Neural progenitor cell (in vitro differentiated cells): ENCODE measurements at regions not wholly inside any gene's neighbourhood (a gene's known extent, or its start where the extent isn't known, plus 50 kb on each side); places are given as distances from the start of the nearest gene placed in this dataset.

Experiments
- DNase-seq: peaks from one replicate; pipeline ENCODE4 v3.0.0-alpha.2; 2016; ENCODE audit warnings: low spot score
- H2AFZ ChIP-seq: fragments of 200-600 bp; sonication (generic); replicated peaks from 2 replicates; pipeline ENCODE4 v1.6.1; 2016; ENCODE audit warnings: antibody characterized with exemption
- H3F3A ChIP-seq: fragments of 200-600 bp; sonication (generic); 2 replicates; pipeline ENCODE4 v1.6.1; 2016; ENCODE audit warnings: antibody characterized with exemption, low read depth
- H3K27ac ChIP-seq: fragments of 200-600 bp; sonication (generic); 2 replicates; pipeline ENCODE4 v1.5.1; 2016; ENCODE audit warnings: mild to moderate bottlenecking
- H3K27me3 ChIP-seq: fragments of 200-600 bp; sonication (generic); 2 replicates; pipeline ENCODE4 v1.6.1; 2016; ENCODE audit warnings: mild to moderate bottlenecking, moderate library complexity
- H3K36me3 ChIP-seq: fragments of 200-600 bp; sonication (generic); 2 replicates; pipeline ENCODE4 v1.5.1; 2016
- H3K4me1 ChIP-seq: fragments of 200-600 bp; sonication (generic); 2 replicates; pipeline ENCODE4 v1.6.1; 2016; ENCODE audit warnings: mixed run types
- H3K4me2 ChIP-seq: fragments of 200-600 bp; sonication (generic); 2 replicates; pipeline ENCODE4 v1.6.1; 2016
- H3K4me3 ChIP-seq: fragments of 200-600 bp; sonication (generic); 2 replicates; pipeline ENCODE4 v1.5.1; 2016
- H3K79me2 ChIP-seq: fragments of 200-600 bp; sonication (generic); 2 replicates; pipeline ENCODE4 v1.6.1; 2016; ENCODE audit warnings: low read depth
- H3K9ac ChIP-seq: fragments of 200-600 bp; sonication (generic); 2 replicates; pipeline ENCODE4 v1.6.1; 2016
- H3K9me3 ChIP-seq: fragments of 200-600 bp; sonication (generic); 2 replicates; pipeline ENCODE4 v1.5.1; 2016; ENCODE audit warnings: low read depth
- H4K20me1 ChIP-seq: fragments of 200-600 bp; sonication (generic); 2 replicates; pipeline ENCODE4 v1.6.1; 2016; ENCODE audit warnings: low read depth
- H3K27ac Mint-ChIP-seq: 3 replicates; pipeline ENCODE4 v1.8.0; 2021; ENCODE audit warnings: mixed read lengths
- H3K27me3 Mint-ChIP-seq: 2 replicates; pipeline ENCODE4 v1.8.0; 2022; ENCODE audit warnings: low read depth, mild to moderate bottlenecking, inconsistent platforms, moderate library complexity, mixed read lengths; ENCODE audit not compliant: insufficient read depth
- H3K36me3 Mint-ChIP-seq: 3 replicates; pipeline ENCODE4 v1.8.0; 2021; ENCODE audit warnings: mixed read lengths
- H3K4me1 Mint-ChIP-seq: 3 replicates; pipeline ENCODE4 v1.8.0; 2021; ENCODE audit warnings: mixed read lengths
- H3K4me3 Mint-ChIP-seq: 3 replicates; pipeline ENCODE4 v1.8.0; 2021; ENCODE audit warnings: mild to moderate bottlenecking, moderate library complexity, mixed read lengths
- H3K9me3 Mint-ChIP-seq: 3 replicates; pipeline ENCODE4 v1.8.0; 2020; ENCODE audit warnings: mixed read lengths
- CTCF ChIP-seq: fragments of 200-600 bp; sonication (generic); IDR thresholded peaks from 2 replicates; pipeline ENCODE4 v1.5.1; 2017; ENCODE audit warnings: antibody characterized with exemption, mild to moderate bottlenecking
- EZH2 ChIP-seq: fragments of 200-600 bp; sonication (generic); IDR thresholded peaks from 2 replicates; pipeline ENCODE4 v1.6.1; 2017; ENCODE audit warnings: antibody characterized with exemption, mild to moderate bottlenecking, moderate library complexity
- EZH2phosphoT487 ChIP-seq: fragments of 200-600 bp; sonication (generic); IDR thresholded peaks from 2 replicates; pipeline ENCODE4 v1.6.1; 2017; ENCODE audit warnings: antibody characterized with exemption

GRCh38 chr12:105947906-105948305 is 190.8 kb downstream of the NUAK1 start:
- H3K4me3 Mint-ChIP-seq = no peak overlapping the region
- no peaks in the 10 kb centered on the region for H3K36me3 ChIP-seq
- H3K9me3 Mint-ChIP-seq = peaks cover 7% of the 10 kb centered on the region
- no peaks in the 10 kb centered on the region for H3K4me1 ChIP-seq
- peaks cover 4% of the 10 kb centered on the region for H3K27me3 Mint-ChIP-seq
- no peaks in the 10 kb centered on the region for H4K20me1 ChIP-seq
- no peak overlapping the region for H3K27ac Mint-ChIP-seq
- H3K4me1 Mint-ChIP-seq = peaks cover 28% of the 10 kb centered on the region
- DNase-seq = no peak
- H3K36me3 Mint-ChIP-seq = no peaks in the 10 kb centered on the region
- H3K4me3 ChIP-seq = no peak overlapping the region
- H3K27me3 ChIP-seq = no peaks in the 10 kb centered on the region
- H3K79me2 ChIP-seq = no peaks in the 10 kb centered on the region
- TF ChIP-seq CTCF = no peak
- TF ChIP-seq EZH2 = no peak
- no peak for TF ChIP-seq EZH2phosphoT487
- no peak overlapping the region for H2AFZ ChIP-seq
- H3K9ac ChIP-seq = no peak overlapping the region
- no peaks in the 10 kb centered on the region for H3F3A ChIP-seq
- H3K4me2 ChIP-seq = no peak overlapping the region
- no peak overlapping the region for H3K27ac ChIP-seq
- no peaks in the 10 kb centered on the region for H3K9me3 ChIP-seq

- Histone ChIP-seq H2AFZ (no peak overlapping the region), H3K27ac (no peak overlapping the region), H3K9me3 (no peaks in the 10 kb centered on the region), H3K36me3 (no peaks in the 10 kb centered on the region), H3K4me1 (no peaks in the 10 kb centered on the region), H3K9ac (no peak overlapping the region), H3K27me3 (no peaks in the 10 kb centered on the region), H4K20me1 (no peaks in the 10 kb centered on the region), H3K4me2 (no peak overlapping the region), H3F3A (no peaks in the 10 kb centered on the region), H3K4me3 (no peak overlapping the region), H3K79me2 (no peaks in the 10 kb centered on the region)
- Mint-ChIP-seq H3K4me3 (no peak overlapping the region), H3K27ac (no peak overlapping the region), H3K27me3 (peaks cover 4% of the 10 kb centered on the region), H3K36me3 (no peaks in the 10 kb centered on the region), H3K9me3 (peaks cover 9% of the 10 kb centered on the region), H3K4me1 (peaks cover 28% of the 10 kb centered on the region)
- no peak for TF ChIP-seq EZH2
- no peak for TF ChIP-seq EZH2phosphoT487
- DNase-seq = no peak
Measured at GRCh38 chr12:105948331-105948730, 190.4 kb downstream of the NUAK1 start.

DNA sequence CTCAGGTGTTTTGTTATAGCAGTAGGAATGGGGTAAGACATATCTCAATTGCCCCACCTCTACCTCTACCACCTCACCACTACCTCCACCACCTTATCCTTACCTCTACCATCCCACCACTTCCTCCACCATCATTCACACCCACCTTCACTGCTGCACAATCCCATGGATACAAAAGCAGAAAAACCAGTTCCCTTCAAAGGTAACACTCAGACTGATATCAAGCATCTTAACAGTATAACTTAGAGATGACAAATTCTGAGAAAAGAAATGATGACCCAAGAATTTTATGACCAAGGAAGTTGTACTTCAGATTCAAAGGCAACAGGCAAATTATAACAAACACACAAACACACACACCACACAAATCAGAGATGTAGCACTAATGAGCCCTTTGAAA is 189.4 kb downstream of the NUAK1 start:
- H3K9ac ChIP-seq = no peak overlapping the region
- H3K36me3 Mint-ChIP-seq = no peaks in the 10 kb centered on the region

More for the DNA sequence above, 189.4 kb downstream of the NUAK1 start:
- Mint-ChIP-seq H3K4me1 (peaks cover 28% of the 10 kb centered on the region), H3K27me3 (peaks cover 4% of the 10 kb centered on the region), H3K9me3 (peaks cover 9% of the 10 kb centered on the region), H3K4me3 (no peak overlapping the region), H3K27ac (no peak overlapping the region)
- Histone ChIP-seq H3K4me2 (no peak overlapping the region), H3K27ac (no peak overlapping the region), H3K4me1 (no peaks in the 10 kb centered on the region), H3K36me3 (no peaks in the 10 kb centered on the region), H3K27me3 (no peaks in the 10 kb centered on the region), H3K4me3 (no peak overlapping the region), H2AFZ (no peak overlapping the region), H3K9me3 (no peaks in the 10 kb centered on the region), H4K20me1 (no peaks in the 10 kb centered on the region), H3F3A (no peaks in the 10 kb centered on the region), H3K79me2 (no peaks in the 10 kb centered on the region)
- DNase-seq = no peak
- TF ChIP-seq EZH2 (no peak), EZH2phosphoT487 (no peak), CTCF (no peak)
